OCI-LY3 (cell line): ENCODE measurements at regions not wholly inside any gene's neighbourhood (a gene's known extent, or its start where the extent isn't known, plus 50 kb on each side); places are given as distances from the start of the nearest gene placed in this dataset.

Experiments used
- EZH2phosphoT487 ChIP-seq: fragments of 200-600 bp; shearing (Covaris generic); IDR thresholded peaks from 2 replicates; pipeline ENCODE4 v1.6.1; 2018; ENCODE audit warnings: antibody characterized with exemption, mixed run types, low read depth
- TF ChIP-seq, protein P1 (sequence below): fragments of 200-600, 300-600 bp; sonication (generic); IDR thresholded peaks from 2 replicates; pipeline ENCODE4 v1.5.1; 2014; ENCODE audit warnings: antibody characterized with exemption, low read length, low read depth

DNA sequence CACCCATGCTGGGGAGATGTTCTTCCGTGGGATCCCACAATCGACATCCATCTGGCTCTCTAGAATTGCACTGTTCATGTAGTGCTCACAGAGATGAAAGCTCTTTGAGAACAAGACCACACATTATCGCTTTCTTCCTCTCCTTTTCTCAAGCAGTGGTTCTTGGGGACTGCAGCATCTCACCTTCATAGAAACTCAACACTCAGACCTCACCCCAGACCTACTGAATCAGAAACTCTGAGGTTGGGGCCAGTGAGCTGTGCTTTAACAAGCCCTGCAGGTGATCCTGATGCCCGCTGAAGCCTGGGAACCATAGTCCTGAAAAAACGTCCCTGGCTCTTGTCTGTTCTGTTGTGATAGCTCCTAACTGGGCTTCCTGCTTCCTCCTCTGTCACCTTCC lies 251.3 kb upstream of the FGGY start:
- TF ChIP-seq, protein P1, sequence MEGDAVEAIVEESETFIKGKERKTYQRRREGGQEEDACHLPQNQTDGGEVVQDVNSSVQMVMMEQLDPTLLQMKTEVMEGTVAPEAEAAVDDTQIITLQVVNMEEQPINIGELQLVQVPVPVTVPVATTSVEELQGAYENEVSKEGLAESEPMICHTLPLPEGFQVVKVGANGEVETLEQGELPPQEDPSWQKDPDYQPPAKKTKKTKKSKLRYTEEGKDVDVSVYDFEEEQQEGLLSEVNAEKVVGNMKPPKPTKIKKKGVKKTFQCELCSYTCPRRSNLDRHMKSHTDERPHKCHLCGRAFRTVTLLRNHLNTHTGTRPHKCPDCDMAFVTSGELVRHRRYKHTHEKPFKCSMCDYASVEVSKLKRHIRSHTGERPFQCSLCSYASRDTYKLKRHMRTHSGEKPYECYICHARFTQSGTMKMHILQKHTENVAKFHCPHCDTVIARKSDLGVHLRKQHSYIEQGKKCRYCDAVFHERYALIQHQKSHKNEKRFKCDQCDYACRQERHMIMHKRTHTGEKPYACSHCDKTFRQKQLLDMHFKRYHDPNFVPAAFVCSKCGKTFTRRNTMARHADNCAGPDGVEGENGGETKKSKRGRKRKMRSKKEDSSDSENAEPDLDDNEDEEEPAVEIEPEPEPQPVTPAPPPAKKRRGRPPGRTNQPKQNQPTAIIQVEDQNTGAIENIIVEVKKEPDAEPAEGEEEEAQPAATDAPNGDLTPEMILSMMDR: no peak
- no peak for TF ChIP-seq EZH2phosphoT487
